Kidney (tissue), 13 donors: ENCODE measurements at regions not wholly inside any gene's neighbourhood (a gene's known extent, or its start where the extent isn't known, plus 50 kb on each side); places are given as distances from the start of the nearest gene placed in this dataset.

Source experiments
- DNase-seq, 5 donors: peaks; one replicate each; pipeline ENCODE4 v3.0.0-alpha.2; 2013 to 2020
- FAIRE-seq: peaks from 2 replicates; lab custom pipeline; 2012; peaks lifted over from hg19 to GRCh38; lab: Jason Lieb, UNC
- H3K27ac ChIP-seq, 2 donors: one replicate each; pipeline ENCODE4 v1.7.0; 2013; ENCODE audit warnings: low read depth in 2 of 2, low read length in 2 of 2, inconsistent platforms in 1 of 2
- H3K27me3 ChIP-seq: one replicate; pipeline ENCODE4 v1.7.1; 2013; ENCODE audit warnings: low read length, inconsistent platforms; ENCODE audit not compliant: control insufficient read depth, insufficient read depth
- H3K36me3 ChIP-seq, 3 donors: one replicate each; pipeline versions ENCODE4 v1.7.0 to v1.7.1; 2013; ENCODE audit warnings: low read length in 3 of 3, control low read depth in 1 of 3, inconsistent platforms in 1 of 3; ENCODE audit not compliant: insufficient read depth in 3 of 3, control insufficient read depth in 2 of 3
- H3K4me1 ChIP-seq, 3 donors: one replicate each; pipeline versions ENCODE4 v1.7.0 to v1.7.1; 2013; ENCODE audit warnings: low read length in 3 of 3, inconsistent platforms in 1 of 3, low read depth in 1 of 3; ENCODE audit not compliant: control insufficient read depth in 2 of 3, insufficient read depth in 2 of 3
- H3K4me3 ChIP-seq, 3 donors: one replicate each; pipeline versions ENCODE4 v1.7.0 to v1.8.1; 2013; ENCODE audit warnings: low read length in 3 of 3, control low read depth in 1 of 3, inconsistent platforms in 1 of 3
- H3K9ac ChIP-seq, 3 donors: one replicate each; pipeline versions ENCODE4 v1.7.0 to v1.7.1; 2013; ENCODE audit warnings: low read length in 3 of 3, control low read depth in 1 of 3, inconsistent platforms in 1 of 3
- H3K9me3 ChIP-seq, 3 donors: one replicate each; pipeline versions ENCODE4 v1.7.0 to v1.7.1; 2013; ENCODE audit warnings: low read length in 3 of 3, control low read depth in 1 of 3, inconsistent platforms in 1 of 3; ENCODE audit not compliant: control insufficient read depth in 2 of 3, insufficient read depth in 1 of 3
- intact Hi-C: fragments of 100-400 bp; cut with DNase I; formaldehyde crosslinking; loops from one replicate; pipeline ENCODE4 v1.11.1; 2022
- TF ChIP-seq, protein P1 (sequence below): IDR thresholded peaks from 3 replicates; pipeline ENCODE4 v1.5.1; 2012; ENCODE audit warnings: mild to moderate bottlenecking, moderate library complexity, borderline replicate concordance; ENCODE audit not compliant: insufficient read depth; ENCODE audit errors: extremely low read depth
- donor health status: control.
- donor health status: control.
- donor health status: control.
- donor health status: control.
- donor health status: control.
- donor health status: DM: yes; HTN: yes; CAD: no.
- donor health status: Normal renal cell carcinoma (clear cell type).

DNA sequence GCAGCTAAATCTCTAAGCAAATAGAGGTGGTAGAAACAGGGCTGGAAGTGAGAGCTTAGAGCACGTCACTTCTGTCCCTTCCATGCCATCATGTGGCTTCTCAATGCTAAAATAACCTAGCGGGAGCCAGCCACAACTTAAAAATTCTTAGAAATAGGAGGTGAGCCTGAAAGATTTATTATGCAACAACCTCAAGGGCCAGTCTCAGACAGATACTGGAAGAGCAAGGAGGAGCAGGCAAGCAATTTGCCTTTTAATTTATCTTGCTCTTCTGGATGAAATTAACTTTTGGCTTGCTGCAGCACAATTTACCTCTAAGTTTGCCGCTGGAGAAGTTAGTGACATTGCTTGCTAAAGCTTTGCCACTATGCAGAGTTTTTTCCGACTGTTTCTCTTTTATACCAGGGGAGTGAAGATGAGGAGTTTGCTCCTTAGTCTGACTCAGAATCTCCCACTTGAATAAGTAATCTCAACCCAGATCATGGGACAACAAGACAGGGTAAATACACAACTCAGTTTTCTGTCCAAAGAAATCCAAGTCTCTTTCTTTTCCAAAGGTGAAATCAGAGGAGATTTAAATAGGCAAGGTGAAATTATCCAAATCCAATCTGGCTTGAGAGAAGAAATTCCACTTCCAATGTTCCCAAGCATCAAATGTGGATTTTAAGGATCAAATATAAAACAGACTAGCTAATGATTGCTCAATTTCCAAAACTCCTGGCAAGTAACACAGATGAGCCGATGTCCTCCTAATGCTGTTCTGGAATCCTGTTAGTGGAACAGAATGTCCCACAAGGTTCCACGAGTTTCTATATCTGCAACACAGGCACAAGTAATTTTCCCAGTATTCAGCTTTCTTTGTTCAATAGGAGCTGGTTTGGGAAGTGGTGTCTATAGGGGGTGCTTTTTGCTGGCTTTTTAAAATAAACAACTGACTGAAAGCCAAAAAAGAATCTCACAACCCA is 329.4 kb upstream of the RORA start:
- H3K27ac ChIP-seq, result no peak overlapping the region
- DNase-seq (no peak), FAIRE-seq (no peak)
- no peaks in the 10 kb centered on the region for H3K9me3 ChIP-seq
- no peaks in the 10 kb centered on the region for H3K4me1 ChIP-seq
- H3K9ac ChIP-seq, result no peak overlapping the region
- TF ChIP-seq, protein P1, sequence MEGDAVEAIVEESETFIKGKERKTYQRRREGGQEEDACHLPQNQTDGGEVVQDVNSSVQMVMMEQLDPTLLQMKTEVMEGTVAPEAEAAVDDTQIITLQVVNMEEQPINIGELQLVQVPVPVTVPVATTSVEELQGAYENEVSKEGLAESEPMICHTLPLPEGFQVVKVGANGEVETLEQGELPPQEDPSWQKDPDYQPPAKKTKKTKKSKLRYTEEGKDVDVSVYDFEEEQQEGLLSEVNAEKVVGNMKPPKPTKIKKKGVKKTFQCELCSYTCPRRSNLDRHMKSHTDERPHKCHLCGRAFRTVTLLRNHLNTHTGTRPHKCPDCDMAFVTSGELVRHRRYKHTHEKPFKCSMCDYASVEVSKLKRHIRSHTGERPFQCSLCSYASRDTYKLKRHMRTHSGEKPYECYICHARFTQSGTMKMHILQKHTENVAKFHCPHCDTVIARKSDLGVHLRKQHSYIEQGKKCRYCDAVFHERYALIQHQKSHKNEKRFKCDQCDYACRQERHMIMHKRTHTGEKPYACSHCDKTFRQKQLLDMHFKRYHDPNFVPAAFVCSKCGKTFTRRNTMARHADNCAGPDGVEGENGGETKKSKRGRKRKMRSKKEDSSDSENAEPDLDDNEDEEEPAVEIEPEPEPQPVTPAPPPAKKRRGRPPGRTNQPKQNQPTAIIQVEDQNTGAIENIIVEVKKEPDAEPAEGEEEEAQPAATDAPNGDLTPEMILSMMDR, result no peak
- no peaks in the 10 kb centered on the region for H3K27me3 ChIP-seq
- H3K4me3 ChIP-seq, result no peak overlapping the region
- H3K36me3 ChIP-seq, result no peaks in the 10 kb centered on the region
- intact Hi-C loops, result no loop called here

GRCh38 chr15:61556037-61556648 is 327.0 kb upstream of the RORA start:
- intact Hi-C loops, result no loop called here
- no peaks in the 10 kb centered on the region for H3K27me3 ChIP-seq
- H3K9me3 ChIP-seq, result no peaks in the 10 kb centered on the region
- TF ChIP-seq, protein P1, result no peak
- no peaks in the 10 kb centered on the region for H3K4me1 ChIP-seq
- no peak overlapping the region for H3K27ac ChIP-seq
- no peak overlapping the region for H3K9ac ChIP-seq
- FAIRE-seq (no peak), DNase-seq (no peak)
- no peaks in the 10 kb centered on the region for H3K36me3 ChIP-seq
- H3K4me3 ChIP-seq, result no peak overlapping the region

DNA sequence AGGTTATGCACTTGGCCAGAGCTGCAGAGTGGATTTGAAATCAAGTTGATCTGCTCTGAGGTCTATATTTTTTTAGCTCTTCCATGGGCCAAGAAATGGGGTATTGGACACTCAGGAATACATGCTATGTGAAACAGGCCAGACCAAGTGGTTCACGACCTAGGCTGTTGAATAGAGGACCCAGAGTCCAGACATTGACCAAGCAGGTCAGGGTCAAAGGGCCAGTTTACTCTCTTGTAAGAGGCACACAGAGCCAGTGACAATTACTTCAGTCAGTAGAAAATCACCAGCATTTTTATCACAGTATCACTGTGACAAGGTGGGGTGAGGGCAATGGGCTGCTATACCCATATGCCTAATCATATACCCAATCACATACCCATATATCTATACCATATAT is 320.6 kb upstream of the RORA start:
- FAIRE-seq, result no peak

More for the DNA sequence above, 320.6 kb upstream of the RORA start:
- no peaks in the 10 kb centered on the region for H3K4me1 ChIP-seq
- no peaks in the 10 kb centered on the region for H3K36me3 ChIP-seq
- TF ChIP-seq, protein P1, result no peak
- intact Hi-C loops, result no loop called here
- no peaks in the 10 kb centered on the region for H3K9me3 ChIP-seq
- no peak overlapping the region for H3K27ac ChIP-seq
- H3K4me3 ChIP-seq, result no peak overlapping the region
- H3K27me3 ChIP-seq, result no peaks in the 10 kb centered on the region
- no peak overlapping the region for H3K9ac ChIP-seq
- no peak for DNase-seq
